ENCODE measurements at regions not wholly inside any gene's neighbourhood (a gene's known extent, or its start where the extent isn't known, plus 50 kb on each side); places are given as distances from the start of the nearest gene placed in this dataset.

GRCh38 chr18:51712821-51713220, 515.3 kb upstream of the MEX3C start:
- no peak for TF ChIP-seq CTCF (IDR thresholded peaks at IDR 0.05; ENCODE audit: low read depth, low read length)
- in situ Hi-C loops (cut with HindIII; ENCODE audit: low sequenced_read_pairs), result no loop called here
- H3K4me3 ChIP-seq (ENCODE audit: low read depth, low read length), result no peak overlapping the region
- DNase-seq (ENCODE audit: low read depth, low spot score), result no peak

GRCh38 chr18:51716277-51716676, 518.8 kb upstream of the MEX3C start:
- H3K4me3 ChIP-seq (ENCODE audit: low read depth, low read length), result no peak overlapping the region
- no peak for TF ChIP-seq CTCF (IDR thresholded peaks at IDR 0.05; ENCODE audit: low read depth, low read length)
- in situ Hi-C loops (cut with HindIII; ENCODE audit: low sequenced_read_pairs), result no loop called here
- no peak for DNase-seq (ENCODE audit: low read depth, low spot score)

- DNase-seq (ENCODE audit: low read depth, low spot score), result no peak
- no peak overlapping the region for H3K4me3 ChIP-seq (ENCODE audit: low read depth, low read length)
- no peak for TF ChIP-seq CTCF (IDR thresholded peaks at IDR 0.05; ENCODE audit: low read depth, low read length)
- in situ Hi-C loops (cut with HindIII; ENCODE audit: low sequenced_read_pairs), result no loop called here
Observed at GRCh38 chr18:51721388-51721787, 523.9 kb upstream of the MEX3C start.

GRCh38 chr18:51721996-51722395, 524.5 kb upstream of the MEX3C start:
- no peak for TF ChIP-seq CTCF (IDR thresholded peaks at IDR 0.05; ENCODE audit: low read depth, low read length)
- no peak overlapping the region for H3K4me3 ChIP-seq (ENCODE audit: low read depth, low read length)
- in situ Hi-C loops (cut with HindIII; ENCODE audit: low sequenced_read_pairs), result no loop called here
- DNase-seq (ENCODE audit: low read depth, low spot score), result no peak

GRCh38 chr18:51724790-51725721, 527.6 kb upstream of the MEX3C start:
- TF ChIP-seq CTCF (IDR thresholded peaks at IDR 0.05; ENCODE audit: low read depth, low read length), result no peak
- H3K4me3 ChIP-seq (ENCODE audit: low read depth, low read length), result no peak overlapping the region
- peak; percentile 15 for DNase-seq (ENCODE audit: low read depth, low spot score)
- in situ Hi-C loops (cut with HindIII; ENCODE audit: low sequenced_read_pairs), result no loop called here

- no peak for TF ChIP-seq CTCF (IDR thresholded peaks at IDR 0.05; ENCODE audit: low read depth, low read length)
- H3K4me3 ChIP-seq (ENCODE audit: low read depth, low read length), result no peak overlapping the region
- in situ Hi-C loops (cut with HindIII; ENCODE audit: low sequenced_read_pairs), result no loop called here
- no peak for DNase-seq (ENCODE audit: low read depth, low spot score)
Observed at GRCh38 chr18:51726614-51727013, 529.1 kb upstream of the MEX3C start.
